Right lobe of liver (tissue), 4 donors: ENCODE measurements at regions not wholly inside any gene's neighbourhood (a gene's known extent, or its start where the extent isn't known, plus 50 kb on each side); places are given as distances from the start of the nearest gene placed in this dataset.

ENCODE experiments used
- POLR2A ChIP-seq: fragments of 450-650 bp; IDR thresholded peaks from one replicate; pipeline ENCODE4 v1.6.1; 2017; ENCODE audit warnings: antibody characterized with exemption, mild to moderate bottlenecking
- TF ChIP-seq, protein P1 (sequence below), 4 donors: fragments of 200-600 bp in 3 of 4; fragments of 450-650 bp in 1 of 4; IDR thresholded peaks; one replicate each; pipeline versions ENCODE4 v1.5.1 to v1.8.0; 2016 to 2022; ENCODE audit warnings: antibody characterized with exemption in 4 of 4, mild to moderate bottlenecking in 2 of 4
- donor health status: DM: no; HTN: no; CAD: no.
- donor health status: DM: no; HTN: no; CAD: no.
- donor health status: DM: no; HTN: yes; CAD: no.

DNA sequence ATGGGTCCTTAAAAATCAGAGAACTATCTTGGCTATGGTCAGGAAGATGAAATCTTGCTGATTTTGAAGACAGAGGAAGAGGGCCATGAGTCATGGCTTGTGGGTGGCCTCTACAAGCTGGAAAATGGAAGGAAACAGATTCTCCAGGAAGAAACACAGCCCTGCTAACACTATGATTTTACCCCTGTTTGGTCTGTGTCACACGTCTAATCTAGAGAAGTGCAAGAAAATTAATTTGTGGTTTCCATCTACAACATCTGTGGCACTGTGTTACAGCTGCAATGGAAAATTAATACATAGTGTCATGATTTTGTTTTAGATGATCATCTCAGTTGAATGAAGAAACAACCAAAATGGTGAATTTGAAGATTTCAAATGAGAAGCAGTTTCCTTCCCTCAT lies 288.7 kb upstream of the NRIP1 start:
- TF ChIP-seq, protein P1, sequence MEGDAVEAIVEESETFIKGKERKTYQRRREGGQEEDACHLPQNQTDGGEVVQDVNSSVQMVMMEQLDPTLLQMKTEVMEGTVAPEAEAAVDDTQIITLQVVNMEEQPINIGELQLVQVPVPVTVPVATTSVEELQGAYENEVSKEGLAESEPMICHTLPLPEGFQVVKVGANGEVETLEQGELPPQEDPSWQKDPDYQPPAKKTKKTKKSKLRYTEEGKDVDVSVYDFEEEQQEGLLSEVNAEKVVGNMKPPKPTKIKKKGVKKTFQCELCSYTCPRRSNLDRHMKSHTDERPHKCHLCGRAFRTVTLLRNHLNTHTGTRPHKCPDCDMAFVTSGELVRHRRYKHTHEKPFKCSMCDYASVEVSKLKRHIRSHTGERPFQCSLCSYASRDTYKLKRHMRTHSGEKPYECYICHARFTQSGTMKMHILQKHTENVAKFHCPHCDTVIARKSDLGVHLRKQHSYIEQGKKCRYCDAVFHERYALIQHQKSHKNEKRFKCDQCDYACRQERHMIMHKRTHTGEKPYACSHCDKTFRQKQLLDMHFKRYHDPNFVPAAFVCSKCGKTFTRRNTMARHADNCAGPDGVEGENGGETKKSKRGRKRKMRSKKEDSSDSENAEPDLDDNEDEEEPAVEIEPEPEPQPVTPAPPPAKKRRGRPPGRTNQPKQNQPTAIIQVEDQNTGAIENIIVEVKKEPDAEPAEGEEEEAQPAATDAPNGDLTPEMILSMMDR (IDR thresholded peaks at IDR 0.05) = no peak
- TF ChIP-seq POLR2A = no peak
